GM10266 (cell line): ENCODE measurements at regions not wholly inside any gene's neighbourhood (a gene's known extent, or its start where the extent isn't known, plus 50 kb on each side); places are given as distances from the start of the nearest gene placed in this dataset.

Source experiments
- DNase-seq: peaks from one replicate; pipeline ENCODE4 v3.0.0; 2012; ENCODE audit errors: extremely low spot score
- CTCF ChIP-seq: IDR thresholded peaks from 2 replicates; pipeline ENCODE4 v1.5.1; 2012; ENCODE audit warnings: mild to moderate bottlenecking, low read depth; ENCODE audit not compliant: control insufficient read depth, insufficient read depth; ENCODE audit errors: missing control alignments

DNA sequence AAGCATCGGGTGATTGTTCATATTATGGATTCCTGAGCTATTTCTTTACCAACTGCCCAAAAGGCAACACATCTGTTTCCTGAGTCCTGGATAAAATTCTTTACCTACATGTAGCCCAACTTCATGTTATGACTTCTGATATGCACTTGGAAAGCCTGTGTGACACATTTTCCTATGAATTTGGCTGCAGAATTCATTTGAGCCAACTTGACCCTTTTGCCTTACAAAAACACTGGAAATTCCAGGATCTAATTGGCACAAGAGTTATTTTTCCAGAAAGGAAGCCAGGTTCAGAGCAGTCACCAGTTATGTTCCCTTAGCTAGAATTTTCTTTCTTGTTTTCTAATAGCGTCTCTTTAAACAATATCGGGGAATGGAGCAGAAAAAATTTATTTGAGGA lies 202.5 kb upstream of the LRIG3 start:
- no peak for TF ChIP-seq CTCF
- no peak for DNase-seq

DNA sequence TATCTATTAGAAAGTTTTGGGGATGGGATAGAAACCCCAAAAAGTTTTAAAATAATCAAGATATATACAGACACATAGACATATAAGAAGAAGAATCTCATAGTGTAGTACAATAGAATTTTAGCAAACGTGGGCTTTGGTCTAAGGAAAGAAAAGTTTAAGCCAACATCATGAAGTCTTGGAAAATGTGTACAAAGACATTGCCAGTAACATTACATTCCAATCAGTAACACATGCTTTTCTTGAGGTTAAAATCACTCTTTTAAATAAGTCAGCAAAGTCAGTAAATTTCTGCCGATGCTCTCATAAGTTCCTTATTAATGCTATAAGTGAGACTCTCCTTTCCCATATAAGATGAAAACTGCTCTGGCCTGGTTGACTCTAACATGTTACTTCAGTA lies 201.1 kb upstream of the LRIG3 start:
- DNase-seq, result no peak

DNA sequence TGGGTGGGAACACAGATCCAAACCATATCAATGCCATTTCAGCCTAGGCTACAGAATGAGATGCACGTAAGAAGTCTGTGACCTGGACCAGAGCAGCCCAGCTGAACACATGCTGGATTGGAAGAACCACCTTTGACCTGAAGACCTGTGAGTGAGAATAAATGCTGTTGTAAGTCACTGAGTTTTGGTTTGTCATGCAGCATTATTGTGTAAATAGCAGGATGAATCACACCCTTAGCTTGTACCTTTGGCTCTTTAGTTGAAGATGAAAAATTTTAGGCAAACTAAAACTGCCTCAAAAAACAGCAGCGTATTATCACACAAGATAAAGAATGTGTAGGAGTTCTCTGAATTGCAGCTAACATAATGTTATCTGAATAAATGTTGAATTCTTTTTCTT lies 199.4 kb upstream of the LRIG3 start:
- DNase-seq, result no peak
- no peak for TF ChIP-seq CTCF

More for the DNA sequence above, 201.1 kb upstream of the LRIG3 start:
- no peak for TF ChIP-seq CTCF

DNA sequence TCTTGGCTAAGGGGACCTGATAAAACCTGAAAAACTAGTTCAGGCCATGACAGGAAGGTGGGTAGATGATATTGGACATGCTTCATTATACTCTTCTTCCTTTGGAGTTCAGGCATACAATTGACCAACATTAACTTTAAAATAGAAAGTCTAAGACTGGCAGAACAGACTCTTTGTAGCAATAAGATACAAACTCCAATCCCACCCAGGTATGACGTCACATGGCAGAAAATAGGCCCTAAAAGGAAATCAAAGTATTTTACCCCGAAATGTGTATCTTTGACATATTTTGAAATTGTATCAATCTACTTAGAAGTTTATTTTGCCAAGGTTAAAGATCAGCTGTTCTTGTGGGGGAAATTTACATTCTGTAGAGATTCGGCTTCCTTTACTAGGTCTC lies 198.1 kb upstream of the LRIG3 start:
- TF ChIP-seq CTCF, result no peak
- no peak for DNase-seq

DNA sequence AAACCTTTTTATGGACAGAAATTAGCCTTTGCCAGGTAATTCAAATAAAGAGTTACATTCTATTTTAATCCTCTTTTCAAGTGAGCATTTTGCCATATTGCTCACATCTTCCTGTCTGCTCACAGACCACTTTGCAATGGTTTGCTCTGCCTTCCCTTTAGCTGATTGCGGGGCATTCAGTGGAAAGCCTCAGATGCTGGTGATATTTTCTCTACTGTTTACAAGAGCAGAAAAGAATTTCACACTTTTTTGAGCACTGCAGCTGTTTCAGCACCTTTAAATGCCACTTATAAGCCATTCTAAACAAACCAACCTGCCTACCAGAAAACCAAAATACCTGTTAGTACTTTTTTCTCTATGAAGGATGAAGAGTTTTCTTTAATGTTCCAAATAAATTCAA lies 195.7 kb upstream of the LRIG3 start:
- TF ChIP-seq CTCF, result no peak
- no peak for DNase-seq

- TF ChIP-seq CTCF, result no peak
- DNase-seq, result no peak
Observed at GRCh38 chr12:59115526-59115925, 195.2 kb upstream of the LRIG3 start.

- peak; percentile 55 for DNase-seq
- peak; percentile 83 for TF ChIP-seq CTCF
Observed at GRCh38 chr12:59113831-59114615, 193.7 kb upstream of the LRIG3 start.
